Stimulated activated naive CD8-positive, alpha-beta T cell treated with anti-CD3 and anti-CD28 coated beads, Interleukin-15, Interleukin-2, amounts not matched to agents 100 ng/mL and 50 ng/mL, for 24 hours (primary cell): ENCODE measurements at regions not wholly inside any gene's neighbourhood (a gene's known extent, or its start where the extent isn't known, plus 50 kb on each side); places are given as distances from the start of the nearest gene placed in this dataset.
A peak's percentile ranks its signal among the peaks of the same experiment; 100 is the strongest.
"Not testable (repeated sequence)": the region's sequence is repeated elsewhere in the genome, so short reads cannot be mapped to it uniquely, and the experiment has no call there.

Experiments
- H3K27ac Mint-ChIP-seq: one replicate; pipeline ENCODE4 v1.8.0; 2021; ENCODE audit warnings: mild to moderate bottlenecking, mixed read lengths
- H3K27me3 Mint-ChIP-seq: one replicate; pipeline ENCODE4 v1.8.0; 2021; ENCODE audit warnings: mixed read lengths
- H3K36me3 Mint-ChIP-seq: one replicate; pipeline ENCODE4 v1.8.0; 2021; ENCODE audit warnings: low read depth, mixed read lengths
- H3K4me1 Mint-ChIP-seq: one replicate; pipeline ENCODE4 v1.8.0; 2021; ENCODE audit warnings: low read depth, mixed read lengths
- H3K4me3 Mint-ChIP-seq: one replicate; pipeline ENCODE4 v1.8.0; 2021; ENCODE audit warnings: mild to moderate bottlenecking, mixed read lengths
- H3K9me3 Mint-ChIP-seq: one replicate; pipeline ENCODE4 v1.8.0; 2021; ENCODE audit warnings: mixed read lengths

- peaks cover 6% of the 10 kb centered on the region for H3K27me3 Mint-ChIP-seq
Observed at GRCh38 chr1:204760757-204761156, 75.2 kb upstream of the LRRN2 start.

GRCh38 chr1:204763773-204764427 lies 78.4 kb upstream of the LRRN2 start:
- Mint-ChIP-seq H3K4me1 (peaks cover 7% of the 10 kb centered on the region), H3K36me3 (no peaks in the 10 kb centered on the region), H3K27ac (no peak overlapping the region), H3K4me3 (no peak overlapping the region), H3K27me3 (peaks cover 23% of the 10 kb centered on the region), H3K9me3 (no peaks in the 10 kb centered on the region)

More at GRCh38 chr1:204760757-204761156, 75.2 kb upstream of the LRRN2 start:
- Mint-ChIP-seq H3K4me3 (no peak overlapping the region), H3K4me1 (peaks cover 7% of the 10 kb centered on the region), H3K27ac (no peak overlapping the region), H3K9me3 (no peaks in the 10 kb centered on the region), H3K36me3 (no peaks in the 10 kb centered on the region)

- Mint-ChIP-seq H3K4me1 (no peaks in the 10 kb centered on the region), H3K4me3 (no peak overlapping the region), H3K9me3 (no peaks in the 10 kb centered on the region), H3K36me3 (no peaks in the 10 kb centered on the region), H3K27me3 (peaks cover 39% of the 10 kb centered on the region), H3K27ac (no peak overlapping the region)
Observed at GRCh38 chr1:204769997-204770396, 84.5 kb upstream of the LRRN2 start.

- peaks cover 31% of the 10 kb centered on the region for H3K27me3 Mint-ChIP-seq
Observed at GRCh38 chr1:204771358-204771757, 85.8 kb upstream of the LRRN2 start.

GRCh38 chr1:204773246-204773645 lies 87.7 kb upstream of the LRRN2 start:
- H3K36me3 Mint-ChIP-seq, result no peaks in the 10 kb centered on the region
- no peak overlapping the region for H3K27ac Mint-ChIP-seq
- no peaks in the 10 kb centered on the region for H3K4me1 Mint-ChIP-seq
- H3K4me3 Mint-ChIP-seq, result no peak overlapping the region
- no peaks in the 10 kb centered on the region for H3K9me3 Mint-ChIP-seq
- peaks cover 25% of the 10 kb centered on the region for H3K27me3 Mint-ChIP-seq

More at GRCh38 chr1:204771358-204771757, 85.8 kb upstream of the LRRN2 start:
- H3K27ac Mint-ChIP-seq, result no peak overlapping the region
- H3K9me3 Mint-ChIP-seq, result no peaks in the 10 kb centered on the region
- no peaks in the 10 kb centered on the region for H3K36me3 Mint-ChIP-seq
- H3K4me3 Mint-ChIP-seq, result no peak overlapping the region
- H3K4me1 Mint-ChIP-seq, result no peaks in the 10 kb centered on the region

- Mint-ChIP-seq H3K4me1 (no peaks in the 10 kb centered on the region), H3K27me3 (peaks cover 13% of the 10 kb centered on the region), H3K4me3 (no peak overlapping the region), H3K9me3 (no peaks in the 10 kb centered on the region), H3K36me3 (no peaks in the 10 kb centered on the region), H3K27ac (no peak overlapping the region)
Observed at GRCh38 chr1:204775546-204775945, 90.0 kb upstream of the LRRN2 start.

- Mint-ChIP-seq H3K4me1 (no peaks in the 10 kb centered on the region), H3K27me3 (peaks cover 19% of the 10 kb centered on the region), H3K36me3 (no peaks in the 10 kb centered on the region), H3K27ac (no peak overlapping the region), H3K4me3 (no peak overlapping the region), H3K9me3 (no peaks in the 10 kb centered on the region)
Observed at GRCh38 chr1:204777591-204777990, 92.1 kb upstream of the LRRN2 start.

GRCh38 chr1:204780630-204781029 lies 90.0 kb upstream of the NFASC start:
- Mint-ChIP-seq H3K27ac (no peak overlapping the region), H3K4me3 (no peak overlapping the region), H3K9me3 (no peaks in the 10 kb centered on the region), H3K4me1 (no peaks in the 10 kb centered on the region), H3K36me3 (no peaks in the 10 kb centered on the region), H3K27me3 (peaks cover 6% of the 10 kb centered on the region)

- Mint-ChIP-seq H3K9me3 (no peaks in the 10 kb centered on the region), H3K36me3 (no peaks in the 10 kb centered on the region), H3K4me1 (no peaks in the 10 kb centered on the region), H3K4me3 (no peak overlapping the region), H3K27me3 (peaks cover 10% of the 10 kb centered on the region), H3K27ac (no peak overlapping the region)
Observed at GRCh38 chr1:204782118-204782700, 88.5 kb upstream of the NFASC start.

- not testable (repeated sequence) for H3K36me3 Mint-ChIP-seq, H3K4me3 Mint-ChIP-seq, H3K4me1 Mint-ChIP-seq, H3K9me3 Mint-ChIP-seq
- peaks cover 20% of the 10 kb centered on the region for H3K27me3 Mint-ChIP-seq
- H3K27ac Mint-ChIP-seq, result peak overlapping the region; percentile 42
Observed at GRCh38 chr1:204785023-204785422, 85.6 kb upstream of the NFASC start.

GRCh38 chr1:204788470-204788869 lies 82.2 kb upstream of the NFASC start:
- H3K36me3 Mint-ChIP-seq, result no peaks in the 10 kb centered on the region
- H3K4me1 Mint-ChIP-seq, result no peaks in the 10 kb centered on the region
- H3K27ac Mint-ChIP-seq, result no peak overlapping the region
- H3K4me3 Mint-ChIP-seq, result no peak overlapping the region
- H3K27me3 Mint-ChIP-seq, result peaks cover 26% of the 10 kb centered on the region
- H3K9me3 Mint-ChIP-seq, result no peaks in the 10 kb centered on the region

- Mint-ChIP-seq H3K4me3 (no peak overlapping the region), H3K27ac (no peak overlapping the region), H3K4me1 (no peaks in the 10 kb centered on the region), H3K9me3 (no peaks in the 10 kb centered on the region), H3K27me3 (peaks cover 24% of the 10 kb centered on the region), H3K36me3 (no peaks in the 10 kb centered on the region)
Observed at GRCh38 chr1:204791453-204792353, 79.0 kb upstream of the NFASC start.

GRCh38 chr1:204792354-204792692 lies 78.3 kb upstream of the NFASC start:
- Mint-ChIP-seq H3K9me3 (no peaks in the 10 kb centered on the region), H3K36me3 (no peaks in the 10 kb centered on the region), H3K27ac (no peak overlapping the region), H3K27me3 (peaks cover 22% of the 10 kb centered on the region), H3K4me1 (no peaks in the 10 kb centered on the region), H3K4me3 (no peak overlapping the region)

- Mint-ChIP-seq H3K27ac (no peak overlapping the region), H3K27me3 (peaks cover 17% of the 10 kb centered on the region), H3K36me3 (no peaks in the 10 kb centered on the region), H3K4me1 (no peaks in the 10 kb centered on the region), H3K4me3 (no peak overlapping the region), H3K9me3 (no peaks in the 10 kb centered on the region)
Observed at GRCh38 chr1:204793259-204793914, 77.3 kb upstream of the NFASC start.

- not testable (repeated sequence) for H3K4me1 Mint-ChIP-seq, H3K36me3 Mint-ChIP-seq, H3K27me3 Mint-ChIP-seq, H3K9me3 Mint-ChIP-seq, H3K27ac Mint-ChIP-seq, H3K4me3 Mint-ChIP-seq
Observed at GRCh38 chr1:204796886-204797285, 73.8 kb upstream of the NFASC start.
